NT2/D1 (cell line): ENCODE measurements at regions not wholly inside any gene's neighbourhood (a gene's known extent, or its start where the extent isn't known, plus 50 kb on each side); places are given as distances from the start of the nearest gene placed in this dataset.

Source experiments
- DNase-seq: peaks from one replicate; pipeline ENCODE4 v3.0.0-alpha.2; 2011; ENCODE audit warnings: low read depth, low spot score
- H3K27me3 ChIP-seq: 2 replicates; pipeline ENCODE4 v1.6.0; 2011; ENCODE audit warnings: mild to moderate bottlenecking; ENCODE audit not compliant: insufficient read length, insufficient read depth
- H3K36me3 ChIP-seq: 2 replicates; pipeline ENCODE4 v1.6.1; 2011; ENCODE audit warnings: mild to moderate bottlenecking, low read length, mixed read lengths; ENCODE audit not compliant: insufficient read depth, insufficient read length
- H3K4me1 ChIP-seq: 2 replicates; pipeline ENCODE4 v1.5.1; 2011; ENCODE audit not compliant: insufficient read depth, insufficient read length
- H3K4me3 ChIP-seq: 2 replicates; pipeline ENCODE4 v1.5.1; 2011; ENCODE audit warnings: low read depth; ENCODE audit not compliant: insufficient read length
- H3K9ac ChIP-seq: 2 replicates; pipeline ENCODE4 v1.6.0; 2011; ENCODE audit warnings: low read depth; ENCODE audit not compliant: insufficient read length
- H3K9me3 ChIP-seq: 2 replicates; pipeline ENCODE4 v1.5.1; 2011; ENCODE audit warnings: mild to moderate bottlenecking, low read length; ENCODE audit not compliant: insufficient read depth
- SUZ12 ChIP-seq: IDR thresholded peaks from 2 replicates; pipeline ENCODE4 v1.6.1; 2011; ENCODE audit not compliant: insufficient read length, insufficient read depth; ENCODE audit errors: extremely low read depth
- YY1 ChIP-seq: IDR thresholded peaks from 2 replicates; pipeline ENCODE4 v1.6.1; 2011; ENCODE audit not compliant: insufficient read length, insufficient read depth
- ZNF274 ChIP-seq: IDR thresholded peaks from 2 replicates; pipeline ENCODE4 v1.6.1; 2011; ENCODE audit warnings: mild to moderate bottlenecking, low read depth, low read length

DNA sequence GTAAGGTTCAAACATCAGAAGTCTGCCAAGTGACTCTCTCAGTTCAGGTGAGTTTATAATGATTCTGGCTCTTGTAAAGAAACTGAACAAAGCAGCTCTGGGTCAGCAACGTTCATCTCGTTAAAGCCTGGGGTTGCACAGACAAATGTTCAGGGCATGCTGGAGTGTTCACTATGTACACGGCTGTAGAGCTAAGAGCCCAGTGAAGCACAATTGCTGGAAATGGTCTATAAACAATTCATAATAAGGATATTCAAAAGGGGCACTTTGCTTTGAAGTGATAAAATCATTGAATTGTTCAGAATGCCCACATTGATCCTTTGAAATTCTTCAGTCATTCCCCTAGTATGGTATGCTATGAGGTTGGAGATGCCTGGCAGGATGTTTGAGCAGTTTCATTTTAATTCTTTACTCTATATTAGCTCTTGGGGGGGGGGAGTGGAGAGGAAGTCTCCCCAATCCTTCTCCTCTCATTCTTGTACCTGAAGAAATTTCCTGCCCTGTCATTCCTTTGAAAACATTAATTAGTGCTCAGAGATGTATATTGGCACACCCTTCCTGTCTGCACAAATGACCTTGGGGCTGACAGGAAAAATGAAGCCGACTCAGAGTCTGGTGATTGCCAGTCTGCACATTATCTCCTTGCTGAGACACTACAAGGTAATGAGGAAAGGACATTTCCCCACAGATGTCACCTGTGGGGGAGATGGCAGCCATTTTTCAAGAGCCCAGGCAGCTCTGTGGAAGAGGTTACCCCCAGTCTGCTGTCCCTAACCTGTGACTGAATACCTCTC, 145.5 kb downstream of the DLEU7 start:
- DNase-seq: no peak

DNA sequence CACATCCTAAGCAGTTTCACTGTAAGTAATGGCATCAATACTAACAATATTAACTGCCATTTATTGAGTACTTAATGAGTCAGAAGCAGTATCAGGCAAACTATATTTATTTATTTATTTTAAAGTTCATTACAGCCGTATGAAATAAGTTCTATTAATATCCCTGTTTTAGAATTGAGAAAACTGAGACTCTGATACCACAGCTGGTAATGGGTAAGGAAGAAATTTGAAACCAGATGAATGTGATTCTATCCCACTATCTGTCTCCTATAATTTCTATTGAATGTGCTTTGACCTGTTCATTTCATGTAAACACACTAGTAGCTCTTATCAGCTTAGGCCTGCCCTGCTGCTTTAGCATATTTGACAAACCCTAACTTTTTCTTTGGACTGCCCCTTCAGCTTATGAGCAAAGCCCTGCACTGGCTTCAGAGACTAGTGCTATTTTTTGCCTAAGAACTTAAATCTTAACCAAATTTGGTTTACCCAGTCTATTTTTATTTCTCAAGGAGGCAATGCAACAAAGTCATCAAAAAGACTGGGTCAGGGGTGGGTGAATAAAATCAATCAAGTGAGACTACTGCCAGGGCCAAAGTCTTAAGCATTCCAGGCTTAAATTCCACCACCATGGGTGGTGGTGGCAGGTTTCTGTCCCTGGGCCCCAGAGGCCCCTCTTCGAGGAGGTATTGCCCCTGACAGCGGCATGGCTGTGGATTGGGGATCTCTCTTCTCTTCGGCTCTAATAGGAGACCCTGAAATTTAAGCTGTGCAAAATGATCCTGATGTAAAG, 143.4 kb downstream of the DLEU7 start:
- DNase-seq: no peak
- H3K27me3 ChIP-seq: no peaks in the 10 kb centered on the region
- H3K9me3 ChIP-seq: no peaks in the 10 kb centered on the region
- no peak overlapping the region for H3K9ac ChIP-seq
- H3K36me3 ChIP-seq: no peaks in the 10 kb centered on the region
- TF ChIP-seq SUZ12: no peak
- no peak for TF ChIP-seq YY1
- TF ChIP-seq ZNF274: no peak
- no peaks in the 10 kb centered on the region for H3K4me1 ChIP-seq
- no peak overlapping the region for H3K4me3 ChIP-seq

More for the DNA sequence above, 145.5 kb downstream of the DLEU7 start:
- TF ChIP-seq SUZ12 (no peak), YY1 (no peak), ZNF274 (no peak)
- no peaks in the 10 kb centered on the region for H3K27me3 ChIP-seq
- H3K4me1 ChIP-seq: no peaks in the 10 kb centered on the region
- H3K4me3 ChIP-seq: no peak overlapping the region
- no peaks in the 10 kb centered on the region for H3K9me3 ChIP-seq
- H3K36me3 ChIP-seq: no peaks in the 10 kb centered on the region
- no peak overlapping the region for H3K9ac ChIP-seq

DNA sequence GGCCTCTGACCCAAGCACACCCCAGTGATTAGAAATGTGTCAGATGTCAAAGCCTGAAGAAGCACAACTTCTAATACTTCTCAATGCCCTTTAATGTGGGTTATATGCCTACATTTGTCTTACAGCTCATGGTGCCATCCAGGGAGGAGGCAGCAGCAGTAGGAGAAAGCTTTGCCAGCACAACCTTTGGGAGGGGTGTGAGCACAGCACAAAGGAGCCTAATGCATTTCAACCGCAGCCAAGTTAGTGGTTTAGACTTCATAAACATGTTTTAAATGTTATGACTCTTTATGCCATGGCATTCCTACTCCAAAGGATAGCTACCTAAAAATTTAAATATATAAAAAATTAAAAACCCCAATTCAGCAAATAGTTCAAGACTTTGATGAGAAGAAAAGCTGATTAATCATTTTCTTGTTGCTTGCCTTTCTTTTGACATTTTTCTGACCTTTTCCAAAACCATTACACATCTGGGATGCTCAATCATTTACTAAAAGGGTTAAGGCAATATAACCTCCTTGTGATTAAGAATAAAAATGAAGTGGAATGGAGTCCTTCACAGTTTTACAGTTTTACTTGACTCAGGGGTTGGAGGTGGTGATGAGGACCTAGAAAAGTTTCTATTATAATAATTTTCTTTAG, 142.7 kb downstream of the DLEU7 start:
- Histone ChIP-seq H3K36me3 (no peaks in the 10 kb centered on the region), H3K9me3 (no peaks in the 10 kb centered on the region), H3K27me3 (no peaks in the 10 kb centered on the region), H3K4me3 (no peak overlapping the region), H3K4me1 (no peaks in the 10 kb centered on the region), H3K9ac (no peak overlapping the region)
- TF ChIP-seq ZNF274 (no peak), SUZ12 (no peak), YY1 (no peak)
- DNase-seq: no peak

DNA sequence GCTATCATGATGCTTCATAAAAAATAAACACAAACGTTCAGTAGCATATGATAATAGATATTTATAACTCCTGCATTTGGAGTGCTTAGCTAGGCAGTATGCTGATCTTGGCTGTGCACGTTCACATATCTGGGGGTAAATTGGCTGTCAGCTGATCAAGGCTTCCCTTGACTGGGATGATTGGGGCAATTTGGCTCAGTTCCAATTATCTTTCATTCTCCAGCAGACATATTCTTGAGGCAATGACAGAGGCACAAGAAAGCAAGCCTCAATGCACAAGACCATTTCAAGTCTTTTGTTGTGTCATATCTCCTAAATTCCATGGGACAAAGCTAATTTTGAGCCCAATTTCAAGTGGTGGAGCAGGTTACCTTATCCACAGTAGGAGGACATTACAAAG, 142.0 kb downstream of the DLEU7 start:
- no peak for DNase-seq
- TF ChIP-seq YY1 (no peak), SUZ12 (no peak), ZNF274 (no peak)
- Histone ChIP-seq H3K9me3 (no peaks in the 10 kb centered on the region), H3K36me3 (no peaks in the 10 kb centered on the region), H3K27me3 (no peaks in the 10 kb centered on the region), H3K9ac (no peak overlapping the region), H3K4me1 (no peaks in the 10 kb centered on the region), H3K4me3 (no peak overlapping the region)

DNA sequence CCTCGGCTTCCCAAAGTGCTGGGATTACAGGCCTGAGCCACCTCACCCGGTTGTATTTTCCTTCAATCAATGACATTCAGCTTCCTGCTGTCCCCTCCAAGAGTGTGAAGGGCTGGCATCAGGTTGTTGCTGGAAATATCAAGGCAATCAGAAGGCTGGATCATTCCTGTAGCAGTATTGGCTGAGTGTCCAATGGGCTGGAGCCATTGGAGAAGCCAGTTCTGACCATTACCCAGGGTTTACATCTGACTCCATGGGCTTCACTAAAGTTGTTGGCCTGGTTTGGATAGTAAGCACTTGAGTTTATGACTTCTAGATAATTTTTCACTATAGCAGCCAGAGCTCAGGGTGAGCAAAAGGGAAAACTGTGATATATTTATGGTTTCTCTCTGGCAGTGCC, 137.0 kb downstream of the DLEU7 start:
- Histone ChIP-seq H3K27me3 (no peaks in the 10 kb centered on the region), H3K9me3 (no peaks in the 10 kb centered on the region), H3K4me1 (no peaks in the 10 kb centered on the region), H3K9ac (no peak overlapping the region), H3K36me3 (no peaks in the 10 kb centered on the region), H3K4me3 (no peak overlapping the region)
- DNase-seq: no peak
- no peak for TF ChIP-seq SUZ12
- no peak for TF ChIP-seq YY1
- no peak for TF ChIP-seq ZNF274

DNA sequence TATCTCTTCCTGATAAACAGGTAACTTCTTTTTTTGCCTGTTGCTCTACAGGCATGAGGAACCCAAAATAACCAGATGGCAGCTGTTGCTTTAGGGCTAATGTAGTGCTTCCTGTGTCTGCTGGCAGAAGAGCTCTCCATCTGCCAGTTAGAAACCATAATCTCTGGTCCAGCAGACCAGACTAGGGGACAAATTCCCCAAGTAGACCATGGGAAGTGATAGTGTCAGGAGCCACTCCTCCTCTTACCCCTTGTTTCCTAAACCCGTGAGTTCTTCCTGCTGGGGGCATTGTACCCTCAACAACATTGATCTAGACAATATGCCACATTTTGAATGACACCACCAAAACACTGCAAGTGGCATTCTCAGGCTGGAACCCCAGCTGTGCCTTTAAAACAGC, 135.9 kb downstream of the DLEU7 start:
- DNase-seq: no peak

DNA sequence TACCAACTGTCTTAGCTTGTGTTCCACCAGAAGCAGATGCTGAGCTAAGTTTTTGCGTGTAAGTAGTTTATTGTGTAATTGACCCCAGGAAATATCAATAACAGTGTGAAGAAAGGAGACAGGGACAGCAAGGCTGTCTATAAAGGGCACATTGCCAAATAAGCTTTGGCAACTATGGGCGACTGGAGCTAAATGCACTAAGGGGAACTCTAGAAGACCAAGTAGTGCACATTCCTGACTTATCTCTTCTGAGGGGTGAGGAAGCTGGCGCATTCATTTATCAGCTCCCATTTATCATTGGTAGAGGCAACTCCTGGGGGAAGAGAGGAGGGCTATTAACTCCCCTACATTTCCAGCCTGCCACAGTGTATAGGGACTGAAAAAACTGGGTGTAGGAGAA, 135.0 kb downstream of the DLEU7 start:
- Histone ChIP-seq H3K4me3 (no peak overlapping the region), H3K9me3 (no peaks in the 10 kb centered on the region), H3K4me1 (no peaks in the 10 kb centered on the region), H3K36me3 (no peaks in the 10 kb centered on the region), H3K27me3 (no peaks in the 10 kb centered on the region), H3K9ac (no peak overlapping the region)
- no peak for DNase-seq
- TF ChIP-seq ZNF274 (no peak), YY1 (no peak), SUZ12 (no peak)

More for the DNA sequence above, 135.9 kb downstream of the DLEU7 start:
- H3K9me3 ChIP-seq: no peaks in the 10 kb centered on the region
- H3K27me3 ChIP-seq: no peaks in the 10 kb centered on the region
- H3K36me3 ChIP-seq: no peaks in the 10 kb centered on the region
- TF ChIP-seq ZNF274: no peak
- TF ChIP-seq SUZ12: no peak
- no peak for TF ChIP-seq YY1
- H3K4me1 ChIP-seq: no peaks in the 10 kb centered on the region
- H3K4me3 ChIP-seq: no peak overlapping the region
- H3K9ac ChIP-seq: no peak overlapping the region
